Medulla oblongata (tissue), 1 donor: ENCODE measurements at regions not wholly inside any gene's neighbourhood (a gene's known extent, or its start where the extent isn't known, plus 50 kb on each side); places are given as distances from the start of the nearest gene placed in this dataset.

Experiments used
- DNase-seq: peaks from one replicate; pipeline ENCODE4 v3.0.0-alpha.2; 2015; ENCODE audit errors: extremely low spot score

- no peak for DNase-seq
Measured at GRCh38 chr4:83858131-83858530, 322.2 kb downstream of the GPAT3 start.

GRCh38 chr4:83855044-83855443, 319.1 kb downstream of the GPAT3 start:
- DNase-seq = no peak

DNA sequence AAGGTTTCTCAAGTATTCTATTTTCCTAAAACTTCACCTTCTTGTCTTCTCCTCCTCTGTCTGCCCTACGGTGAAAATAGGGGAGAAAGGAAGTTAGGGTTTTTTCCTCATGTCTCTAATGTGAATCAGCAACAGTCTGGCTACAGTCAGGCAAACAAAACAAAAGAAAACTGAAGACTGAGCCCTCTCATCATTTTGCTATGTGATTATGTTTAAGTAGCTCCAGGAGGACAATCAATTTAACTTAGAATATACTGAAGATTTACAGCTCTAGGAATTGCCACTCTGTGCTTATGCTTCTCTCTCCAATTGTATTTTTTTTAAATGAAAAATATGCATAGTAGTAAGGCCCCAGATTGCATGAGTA, 316.2 kb downstream of the GPAT3 start:
- no peak for DNase-seq

GRCh38 chr4:83851261-83852084, 315.6 kb downstream of the GPAT3 start:
- DNase-seq = no peak

DNA sequence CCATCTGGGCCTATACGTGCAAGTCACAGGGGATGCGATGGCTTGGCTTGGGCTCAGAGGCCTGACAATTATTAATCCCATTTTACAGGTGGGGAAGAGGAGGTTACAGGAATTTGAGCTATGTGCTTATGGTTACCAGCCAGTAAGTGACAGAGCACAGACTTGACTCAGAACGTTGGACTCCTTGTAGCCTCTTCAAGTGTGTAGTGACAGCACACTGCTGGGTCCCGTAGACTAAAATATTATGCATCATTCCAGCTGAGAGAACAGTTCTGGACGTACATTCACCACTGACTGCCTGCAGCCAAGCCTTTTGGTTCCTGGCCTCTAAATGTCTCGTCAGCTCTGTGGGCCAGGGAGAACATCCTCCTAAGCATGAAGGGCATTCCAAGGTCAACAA, 314.5 kb downstream of the GPAT3 start:
- no peak for DNase-seq

DNA sequence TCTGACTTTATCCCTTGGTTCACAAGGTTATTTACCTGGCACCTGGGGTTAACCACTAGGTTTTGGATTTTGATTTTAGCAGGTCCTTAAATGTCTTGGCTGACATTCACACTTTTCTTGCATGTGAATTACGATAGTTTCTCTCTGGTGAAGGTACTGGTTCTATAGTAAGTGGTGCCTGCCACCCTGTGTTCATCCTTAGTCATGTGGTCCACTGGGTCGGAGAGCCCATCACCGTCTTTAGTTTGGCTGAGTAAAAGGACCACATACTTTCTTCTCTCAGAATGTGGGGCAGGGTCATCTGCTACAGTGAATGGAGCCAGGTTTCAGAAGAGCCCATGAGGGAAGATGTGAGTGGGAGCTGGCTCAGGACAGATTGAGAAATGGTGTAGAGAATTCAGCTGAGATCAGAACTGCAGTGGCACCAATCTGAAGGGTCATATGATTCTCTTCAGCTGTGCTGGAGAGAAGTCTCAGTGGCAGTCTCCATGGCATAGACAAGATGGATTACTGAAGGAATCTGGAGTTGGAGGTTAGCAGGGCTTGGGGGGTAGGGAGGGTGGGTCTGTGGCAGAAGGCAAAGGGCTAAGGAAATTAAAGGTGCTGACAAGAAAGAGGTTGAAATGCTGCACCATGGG, 310.4 kb downstream of the GPAT3 start:
- no peak for DNase-seq

- DNase-seq = no peak
Measured at GRCh38 chr4:83839615-83840014, 303.7 kb downstream of the GPAT3 start.

- no peak for DNase-seq
Measured at GRCh38 chr4:83837614-83838308, 301.9 kb downstream of the GPAT3 start.

DNA sequence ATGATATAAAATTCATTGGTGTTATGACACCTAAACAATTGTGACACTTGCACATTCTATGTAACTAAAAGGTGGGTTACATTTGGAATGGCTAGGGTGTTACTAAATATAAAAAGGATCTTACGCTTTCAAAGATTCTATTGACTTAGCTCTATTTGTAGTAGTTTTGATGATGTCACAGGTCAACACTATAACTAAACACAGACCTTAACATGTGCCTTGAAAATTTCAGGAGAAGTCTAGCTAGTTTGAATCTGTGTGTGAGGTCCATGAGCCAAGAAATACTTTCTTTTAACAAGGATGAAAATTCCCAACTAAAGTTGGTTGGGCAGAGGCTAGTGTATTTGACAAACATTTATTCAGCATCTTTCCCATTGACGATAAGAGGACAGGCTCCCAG, 298.0 kb downstream of the GPAT3 start:
- DNase-seq = no peak

- no peak for DNase-seq
Measured at GRCh38 chr4:83832110-83832825, 296.4 kb downstream of the GPAT3 start.

DNA sequence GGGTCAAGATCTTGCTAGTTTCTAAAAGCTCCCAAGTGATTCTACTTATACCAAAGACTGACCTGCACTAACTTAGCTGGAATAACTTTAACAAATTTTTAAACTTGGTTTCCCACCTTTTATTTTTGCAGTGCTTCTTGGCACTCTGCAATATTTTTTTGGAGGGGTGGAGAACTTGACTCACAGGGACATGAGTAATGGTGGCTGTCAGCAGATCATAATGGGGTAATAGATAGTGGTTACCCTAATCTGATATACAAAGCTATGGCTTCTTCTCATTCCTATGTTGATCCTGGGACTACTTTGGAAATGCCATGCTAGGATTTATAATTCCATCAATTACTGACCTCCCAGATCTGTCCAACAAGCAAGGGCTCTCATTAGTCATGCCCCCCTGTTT, 295.7 kb downstream of the GPAT3 start:
- no peak for DNase-seq

DNA sequence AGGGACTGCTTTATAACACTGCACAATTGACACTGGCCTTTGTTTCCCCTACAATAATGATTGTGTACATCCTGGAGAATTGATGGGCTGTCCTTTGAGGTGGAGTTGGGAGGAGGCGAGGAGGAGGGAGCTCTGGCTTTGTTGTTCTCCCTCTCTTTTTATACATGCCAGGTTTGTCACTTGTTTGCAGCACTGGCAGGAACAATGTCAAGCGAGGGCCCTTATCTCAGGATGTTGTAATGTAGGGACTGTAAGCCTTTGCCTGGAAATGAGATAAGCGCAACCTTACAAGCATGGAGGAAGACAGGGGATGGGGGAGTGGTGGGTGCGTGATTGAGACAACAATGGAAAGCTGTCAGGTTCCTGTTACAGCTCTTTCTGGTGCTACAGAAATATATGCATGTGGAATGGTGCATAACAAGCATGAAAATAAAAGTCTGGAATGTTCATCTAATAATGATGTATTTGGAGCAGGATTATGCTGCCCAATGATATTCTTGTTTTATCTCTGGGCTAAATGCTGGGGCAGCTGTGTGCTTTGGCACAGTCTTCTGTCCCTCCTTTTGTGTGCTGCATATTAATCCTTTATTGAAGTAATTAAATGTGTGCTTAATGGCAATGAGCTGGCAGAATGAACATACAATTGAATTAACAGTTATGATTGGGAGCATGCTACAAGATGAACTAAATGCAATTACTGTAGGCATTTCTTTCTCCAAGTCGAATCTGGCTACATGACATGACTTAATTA, 294.4 kb downstream of the GPAT3 start:
- no peak for DNase-seq

GRCh38 chr4:83828601-83829000, 292.7 kb downstream of the GPAT3 start:
- no peak for DNase-seq

- DNase-seq = no peak
Measured at GRCh38 chr4:83821493-83821892, 285.6 kb downstream of the GPAT3 start.

GRCh38 chr4:83819582-83819981, 283.7 kb downstream of the GPAT3 start:
- DNase-seq = no peak

DNA sequence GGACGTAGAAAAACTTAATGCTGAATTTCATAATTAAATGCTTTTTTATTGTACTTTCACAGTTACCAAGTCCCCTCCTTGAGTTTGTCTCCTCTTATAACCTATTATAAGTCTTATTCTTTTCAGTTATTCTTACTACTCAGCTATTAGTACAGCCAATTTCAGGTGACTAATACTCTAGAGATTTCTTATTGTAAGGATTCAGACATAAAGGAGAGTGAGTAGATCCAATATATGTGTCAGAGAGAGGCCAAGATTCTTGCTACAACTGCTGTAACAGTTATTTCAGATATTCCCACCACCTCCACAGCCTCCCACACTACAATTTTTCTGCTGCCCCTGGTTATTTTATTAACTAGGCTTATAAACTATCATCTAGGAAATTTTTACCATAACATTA, 274.5 kb downstream of the GPAT3 start:
- DNase-seq = no peak

GRCh38 chr4:83809581-83809980, 273.7 kb downstream of the GPAT3 start:
- no peak for DNase-seq

GRCh38 chr4:83793481-83793880, 257.6 kb downstream of the GPAT3 start:
- DNase-seq = no peak

DNA sequence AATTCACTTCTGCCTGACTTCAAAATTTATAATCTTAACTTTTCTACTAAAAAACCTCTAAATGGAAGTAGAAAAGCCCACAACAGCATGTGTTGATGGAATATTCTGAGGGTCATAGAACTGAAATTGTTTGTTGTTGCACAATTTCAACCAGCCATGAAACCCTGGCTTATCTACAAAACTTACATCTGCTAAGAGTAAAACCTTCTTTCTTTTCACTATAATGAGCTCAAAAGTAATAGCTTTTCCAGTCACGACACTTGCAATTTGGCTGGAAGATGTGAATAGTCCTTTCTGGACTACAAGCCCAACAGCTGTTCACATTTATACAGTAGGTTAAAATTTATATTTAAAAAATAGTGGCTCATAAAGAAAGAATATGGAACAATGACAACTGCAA, 250.0 kb downstream of the GPAT3 start:
- DNase-seq = no peak

DNA sequence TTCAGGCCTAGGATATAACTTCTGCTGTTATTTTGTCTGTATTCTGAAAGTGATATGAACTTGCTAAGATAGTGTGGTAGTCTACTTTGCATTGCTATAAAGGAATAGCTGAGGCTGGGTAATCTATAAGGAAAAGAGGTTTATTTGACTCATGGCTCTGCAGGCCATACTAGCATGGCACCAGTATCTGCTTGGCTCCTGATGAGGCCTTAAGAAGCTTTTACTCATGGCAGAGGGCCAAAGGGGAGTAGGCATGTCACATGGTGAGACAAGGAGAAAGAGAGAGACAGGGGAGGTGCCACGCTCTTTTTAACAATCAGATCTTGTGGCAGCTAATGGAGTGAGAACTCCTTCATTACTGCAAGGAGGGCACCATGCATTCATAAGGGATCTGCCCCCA, 247.3 kb downstream of the GPAT3 start:
- no peak for DNase-seq

- no peak for DNase-seq
Measured at GRCh38 chr4:83782591-83782990, 246.7 kb downstream of the GPAT3 start.

GRCh38 chr4:83781434-83781833, 245.5 kb downstream of the GPAT3 start:
- no peak for DNase-seq
